ENCODE measurements at regions not wholly inside any gene's neighbourhood (a gene's known extent, or its start where the extent isn't known, plus 50 kb on each side); places are given as distances from the start of the nearest gene placed in this dataset.
"Not testable (repeated sequence)": the region's sequence is repeated elsewhere in the genome, so short reads cannot be mapped to it uniquely, and the experiment has no call there.

DNA sequence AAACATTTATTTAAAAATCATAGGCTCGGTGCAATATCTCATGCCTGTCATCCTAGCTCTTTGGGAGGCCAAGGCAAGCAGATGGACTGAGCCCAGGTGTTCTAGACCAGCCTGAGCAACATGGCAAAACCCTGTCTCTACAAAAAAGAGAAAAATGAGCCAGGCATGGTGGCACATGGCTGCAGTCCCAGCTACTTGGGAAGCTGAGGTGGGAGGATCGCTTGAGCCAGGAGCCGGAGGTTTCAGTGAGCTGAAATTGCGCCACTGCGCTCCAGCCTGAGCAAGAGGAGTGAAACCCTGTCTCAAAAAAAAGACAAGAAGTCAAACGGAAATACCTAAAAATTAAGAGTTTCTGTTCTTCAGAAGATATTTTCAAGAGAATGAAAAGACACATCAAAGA lies 122.3 kb downstream of the RSL24D1 start:
- no peak overlapping the region for H3K27ac ChIP-seq
- no peak for TF ChIP-seq ZFX (IDR thresholded peaks at IDR 0.05; ENCODE audit: borderline replicate concordance)
- TF ChIP-seq, protein P1, sequence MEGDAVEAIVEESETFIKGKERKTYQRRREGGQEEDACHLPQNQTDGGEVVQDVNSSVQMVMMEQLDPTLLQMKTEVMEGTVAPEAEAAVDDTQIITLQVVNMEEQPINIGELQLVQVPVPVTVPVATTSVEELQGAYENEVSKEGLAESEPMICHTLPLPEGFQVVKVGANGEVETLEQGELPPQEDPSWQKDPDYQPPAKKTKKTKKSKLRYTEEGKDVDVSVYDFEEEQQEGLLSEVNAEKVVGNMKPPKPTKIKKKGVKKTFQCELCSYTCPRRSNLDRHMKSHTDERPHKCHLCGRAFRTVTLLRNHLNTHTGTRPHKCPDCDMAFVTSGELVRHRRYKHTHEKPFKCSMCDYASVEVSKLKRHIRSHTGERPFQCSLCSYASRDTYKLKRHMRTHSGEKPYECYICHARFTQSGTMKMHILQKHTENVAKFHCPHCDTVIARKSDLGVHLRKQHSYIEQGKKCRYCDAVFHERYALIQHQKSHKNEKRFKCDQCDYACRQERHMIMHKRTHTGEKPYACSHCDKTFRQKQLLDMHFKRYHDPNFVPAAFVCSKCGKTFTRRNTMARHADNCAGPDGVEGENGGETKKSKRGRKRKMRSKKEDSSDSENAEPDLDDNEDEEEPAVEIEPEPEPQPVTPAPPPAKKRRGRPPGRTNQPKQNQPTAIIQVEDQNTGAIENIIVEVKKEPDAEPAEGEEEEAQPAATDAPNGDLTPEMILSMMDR (IDR thresholded peaks at IDR 0.05): no peak

DNA sequence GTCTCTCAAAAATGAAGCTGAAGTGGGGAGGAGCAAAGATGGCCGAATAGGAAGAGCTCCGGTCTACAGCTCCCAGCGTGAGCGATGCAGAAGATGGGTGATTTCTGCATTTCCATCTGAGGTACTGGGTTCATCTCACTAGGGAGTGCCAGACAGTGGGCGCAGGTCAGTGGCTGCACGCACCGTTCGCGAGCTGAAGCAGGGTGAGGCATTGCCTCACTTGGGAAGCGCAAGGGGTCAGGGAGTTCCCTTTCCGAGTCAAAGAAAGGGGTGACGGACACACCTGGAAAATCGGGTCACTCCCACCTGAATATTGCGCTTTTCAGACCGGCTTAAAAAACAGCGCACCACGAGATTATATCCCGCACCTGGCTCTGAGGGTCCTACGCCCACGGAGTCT lies 132.8 kb downstream of the RSL24D1 start:
- not testable (repeated sequence) for H3K27ac ChIP-seq

DNA sequence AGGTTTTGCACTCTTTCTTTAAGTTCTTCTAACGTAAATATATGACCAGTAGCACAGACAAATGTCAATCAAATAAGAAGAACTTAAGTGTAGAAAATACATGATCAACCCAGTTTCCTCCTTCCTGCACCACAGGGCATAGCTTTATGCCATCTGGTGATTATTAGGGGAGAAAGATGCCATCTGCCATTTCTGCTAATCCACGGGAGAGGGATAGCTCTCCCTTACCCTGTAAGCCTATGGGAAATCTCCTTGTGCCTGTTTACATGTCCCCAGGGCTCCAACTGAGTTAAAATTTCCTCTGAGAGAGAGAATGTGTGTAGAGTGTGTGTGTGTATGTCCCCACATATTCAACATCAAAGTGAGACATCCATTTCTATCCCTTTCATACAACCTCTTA lies 135.9 kb downstream of the RSL24D1 start:
- H3K27ac ChIP-seq: no peak overlapping the region
- TF ChIP-seq, protein P1 (IDR thresholded peaks at IDR 0.05): no peak
- TF ChIP-seq ZFX (IDR thresholded peaks at IDR 0.05; ENCODE audit: borderline replicate concordance): no peak

DNA sequence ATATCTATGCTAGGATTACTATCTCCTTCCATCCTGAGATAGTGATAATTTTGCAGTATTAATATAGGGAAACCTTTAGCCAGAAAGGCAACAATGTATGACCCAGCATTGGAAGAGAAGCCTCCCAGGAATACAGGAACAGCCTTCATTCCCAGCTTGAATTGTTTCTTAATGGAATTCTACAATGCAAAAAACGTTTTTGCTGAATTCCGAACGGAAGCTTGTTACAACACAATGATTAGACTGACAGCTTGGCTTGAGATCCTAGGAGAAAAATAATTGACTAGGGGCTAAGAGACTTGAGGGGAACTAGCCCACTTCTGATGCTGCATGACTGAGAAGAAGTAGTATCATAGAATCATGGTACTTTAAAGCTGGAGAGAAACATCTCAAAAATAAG lies 140.2 kb downstream of the RSL24D1 start:
- TF ChIP-seq, protein P1 (IDR thresholded peaks at IDR 0.05): no peak
- TF ChIP-seq ZFX (IDR thresholded peaks at IDR 0.05; ENCODE audit: borderline replicate concordance): no peak
- H3K27ac ChIP-seq: no peak overlapping the region

DNA sequence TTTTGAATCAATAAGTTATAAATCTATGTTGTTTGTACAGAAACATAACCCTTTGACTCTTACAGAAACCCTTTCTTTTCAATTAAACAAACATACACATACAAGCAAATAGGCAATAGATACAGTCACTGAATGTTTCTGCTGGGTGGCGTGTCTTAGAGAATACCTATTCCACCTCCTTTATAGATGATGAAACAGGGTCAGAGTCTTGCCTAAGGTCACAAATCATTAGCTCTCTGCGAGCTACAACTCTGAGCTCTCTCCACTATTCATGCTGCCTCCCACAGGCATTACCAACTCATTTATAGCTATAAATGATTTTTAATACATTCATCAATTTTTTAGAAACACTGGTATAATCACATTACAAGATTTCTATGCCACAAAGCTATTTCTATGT lies 152.6 kb downstream of the RSL24D1 start:
- no peak for TF ChIP-seq ZFX (IDR thresholded peaks at IDR 0.05; ENCODE audit: borderline replicate concordance)
- TF ChIP-seq, protein P1 (IDR thresholded peaks at IDR 0.05): no peak
- no peak overlapping the region for H3K27ac ChIP-seq

DNA sequence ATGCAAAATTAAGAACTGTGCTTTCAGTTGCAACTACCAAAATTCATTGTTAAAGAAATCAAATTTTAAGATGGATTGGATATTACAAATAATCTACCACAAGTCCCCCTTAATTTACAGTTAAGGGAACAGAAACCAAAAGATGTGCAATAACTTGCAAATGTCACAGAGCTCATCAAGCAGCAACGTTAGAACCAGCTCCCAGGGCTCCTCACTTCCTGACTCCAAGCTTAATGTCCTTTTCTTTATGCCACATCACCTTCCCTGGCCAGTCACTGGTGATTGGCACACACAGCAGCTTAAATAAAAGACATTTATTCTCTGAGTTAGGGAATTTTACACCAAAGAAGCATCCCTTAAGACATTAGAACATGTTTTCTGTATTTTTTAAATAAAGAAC lies 159.7 kb downstream of the RSL24D1 start:
- no peak for TF ChIP-seq ZFX (IDR thresholded peaks at IDR 0.05; ENCODE audit: borderline replicate concordance)
- TF ChIP-seq, protein P1 (IDR thresholded peaks at IDR 0.05): no peak
- H3K27ac ChIP-seq: no peak overlapping the region

DNA sequence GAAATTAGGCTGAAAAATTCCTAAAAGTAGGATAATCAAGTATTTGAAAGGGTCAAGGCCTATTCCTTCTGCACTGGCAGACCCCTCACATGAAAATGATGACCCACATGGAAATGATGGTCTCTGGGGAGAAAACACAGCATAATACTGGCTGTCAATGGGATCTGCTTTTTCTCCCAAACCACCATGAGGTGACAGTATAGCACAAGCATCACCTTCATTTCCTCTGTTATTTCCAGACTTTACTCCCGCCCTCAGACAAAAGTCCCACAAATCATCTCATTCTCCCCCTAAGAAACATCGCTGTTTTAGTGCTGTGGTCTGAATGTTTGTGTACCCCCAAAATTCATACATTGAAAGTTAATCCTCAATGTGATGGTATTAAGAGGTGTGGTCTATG lies 161.0 kb downstream of the RSL24D1 start:
- TF ChIP-seq, protein P1 (IDR thresholded peaks at IDR 0.05): peak; percentile 11; the same call in 1 of the 2 replicates
- TF ChIP-seq ZFX (IDR thresholded peaks at IDR 0.05; ENCODE audit: borderline replicate concordance): no peak
- H3K27ac ChIP-seq: no peak overlapping the region

DNA sequence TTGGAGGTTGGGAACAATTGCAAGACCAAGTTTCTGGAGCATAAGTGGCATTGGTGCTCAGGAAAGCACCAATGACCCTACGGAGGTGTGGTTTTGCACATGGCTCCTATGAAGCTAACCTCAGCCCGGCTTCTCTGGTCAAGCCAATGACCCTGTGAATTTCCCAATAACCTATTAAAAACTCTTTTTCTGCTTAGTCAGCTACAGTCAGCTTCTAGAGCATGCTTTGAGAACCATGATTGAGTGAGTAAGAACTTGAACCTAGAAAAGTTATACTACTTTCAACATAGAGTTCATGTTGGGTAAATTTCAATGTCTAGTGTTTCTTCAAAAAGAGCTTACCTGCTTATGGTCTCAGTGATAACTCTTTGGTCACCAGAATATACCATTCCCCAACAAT lies 163.2 kb downstream of the RSL24D1 start:
- TF ChIP-seq ZFX (IDR thresholded peaks at IDR 0.05; ENCODE audit: borderline replicate concordance): no peak

More for the DNA sequence above, 163.2 kb downstream of the RSL24D1 start:
- H3K27ac ChIP-seq: no peak overlapping the region
